ENCODE measurements at regions not wholly inside any gene's neighbourhood (a gene's known extent, or its start where the extent isn't known, plus 50 kb on each side); places are given as distances from the start of the nearest gene placed in this dataset.

DNA sequence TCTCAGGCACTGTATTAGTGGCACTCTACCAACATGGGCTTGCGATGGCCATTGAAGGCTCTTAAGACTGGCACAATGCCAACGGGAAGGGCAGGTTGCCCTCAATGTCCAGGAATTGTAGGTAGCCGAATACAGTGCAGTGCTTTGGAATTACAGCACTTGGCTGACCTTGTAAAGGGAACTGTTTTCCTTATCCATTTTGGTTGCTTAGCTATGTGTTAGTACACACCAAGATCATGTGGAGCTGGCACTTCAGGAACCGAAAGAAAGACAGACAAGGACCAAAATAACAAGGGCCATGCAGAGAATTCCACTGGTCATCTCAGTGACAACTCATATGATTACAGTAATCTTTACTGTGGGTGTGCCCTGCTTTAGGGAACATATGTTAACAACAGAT, 72.7 kb downstream of the DYRK2 start:
- TF ChIP-seq, protein P1, sequence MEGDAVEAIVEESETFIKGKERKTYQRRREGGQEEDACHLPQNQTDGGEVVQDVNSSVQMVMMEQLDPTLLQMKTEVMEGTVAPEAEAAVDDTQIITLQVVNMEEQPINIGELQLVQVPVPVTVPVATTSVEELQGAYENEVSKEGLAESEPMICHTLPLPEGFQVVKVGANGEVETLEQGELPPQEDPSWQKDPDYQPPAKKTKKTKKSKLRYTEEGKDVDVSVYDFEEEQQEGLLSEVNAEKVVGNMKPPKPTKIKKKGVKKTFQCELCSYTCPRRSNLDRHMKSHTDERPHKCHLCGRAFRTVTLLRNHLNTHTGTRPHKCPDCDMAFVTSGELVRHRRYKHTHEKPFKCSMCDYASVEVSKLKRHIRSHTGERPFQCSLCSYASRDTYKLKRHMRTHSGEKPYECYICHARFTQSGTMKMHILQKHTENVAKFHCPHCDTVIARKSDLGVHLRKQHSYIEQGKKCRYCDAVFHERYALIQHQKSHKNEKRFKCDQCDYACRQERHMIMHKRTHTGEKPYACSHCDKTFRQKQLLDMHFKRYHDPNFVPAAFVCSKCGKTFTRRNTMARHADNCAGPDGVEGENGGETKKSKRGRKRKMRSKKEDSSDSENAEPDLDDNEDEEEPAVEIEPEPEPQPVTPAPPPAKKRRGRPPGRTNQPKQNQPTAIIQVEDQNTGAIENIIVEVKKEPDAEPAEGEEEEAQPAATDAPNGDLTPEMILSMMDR (IDR thresholded peaks at IDR 0.05), result no peak
- TF ChIP-seq POLR2AphosphoS5 (IDR thresholded peaks at IDR 0.05; ENCODE audit: insufficient read depth in 1 of 2, low read depth in 1 of 2), result no peak
